ENCODE measurements at regions not wholly inside any gene's neighbourhood (a gene's known extent, or its start where the extent isn't known, plus 50 kb on each side); places are given as distances from the start of the nearest gene placed in this dataset.
"Not testable (repeated sequence)": the region's sequence is repeated elsewhere in the genome, so short reads cannot be mapped to it uniquely, and the experiment has no call there.

DNA sequence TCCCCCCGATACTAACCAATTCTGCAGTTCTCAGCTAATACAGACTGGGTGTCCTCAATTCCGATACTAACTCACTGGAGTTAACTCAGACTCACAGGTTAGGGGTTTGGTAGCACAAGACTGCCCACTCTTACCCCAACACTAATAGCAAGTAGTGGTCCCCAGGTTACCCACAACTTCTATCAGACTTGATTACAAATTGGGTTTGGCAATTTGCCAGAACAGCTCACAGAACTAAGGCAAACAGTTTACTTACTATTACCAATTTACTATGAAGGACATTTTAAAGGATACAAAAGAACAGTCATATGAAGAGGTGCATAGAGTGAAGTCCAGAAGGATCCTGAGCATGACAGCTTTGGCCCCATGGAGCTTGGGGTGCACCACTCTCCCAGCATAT, 201.8 kb upstream of the VCX start:
- no peak overlapping the region for H3K9ac ChIP-seq (ENCODE audit: low read depth in 1 of 2, low read length in 2 of 2)
- H3K9me3 ChIP-seq (ENCODE audit: control insufficient read depth in 1 of 2, low read length in 2 of 2): no peaks in the 10 kb centered on the region
- no peaks in the 10 kb centered on the region for H3K4me1 ChIP-seq (ENCODE audit: control insufficient read depth in 1 of 2, insufficient read depth in 2 of 2, low read length in 2 of 2)
- H3K27ac ChIP-seq (ENCODE audit: low read depth, low read length): no peak overlapping the region
- no peaks in the 10 kb centered on the region for H3K36me3 ChIP-seq (ENCODE audit: control insufficient read depth in 1 of 2, insufficient read depth in 2 of 2, low read length in 2 of 2)
- no peaks in the 10 kb centered on the region for H3K27me3 ChIP-seq (ENCODE audit: control insufficient read depth in 1 of 2, insufficient read depth in 2 of 2, low read length in 2 of 2)
- no peak overlapping the region for H3K4me3 ChIP-seq (ENCODE audit: low read depth in 1 of 2, low read length in 2 of 2)

DNA sequence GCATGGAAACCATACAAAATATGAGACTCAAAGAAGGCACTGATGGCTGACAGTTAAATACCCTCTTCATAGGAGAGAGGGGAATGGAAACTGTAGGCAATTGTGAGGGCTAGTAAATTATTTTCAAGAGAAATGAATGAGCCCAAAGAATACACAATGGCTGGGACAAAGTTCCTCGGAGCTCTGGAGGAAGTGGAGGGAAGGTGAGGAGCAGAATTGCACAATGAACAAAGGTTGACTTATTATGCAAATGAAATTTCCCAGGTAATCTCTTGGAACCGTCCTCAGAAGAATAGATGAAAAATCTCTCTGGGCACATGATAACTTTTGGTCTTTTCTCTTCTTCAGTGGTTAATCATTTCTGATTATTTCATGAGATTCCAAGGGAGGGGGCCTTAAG, 202.6 kb upstream of the VCX start:
- Histone ChIP-seq H3K4me3 (ENCODE audit: low read depth in 1 of 2, low read length in 2 of 2) (no peak overlapping the region), H3K9ac (ENCODE audit: low read depth in 1 of 2, low read length in 2 of 2) (no peak overlapping the region), H3K9me3 (ENCODE audit: control insufficient read depth in 1 of 2, low read length in 2 of 2) (no peaks in the 10 kb centered on the region), H3K4me1 (ENCODE audit: control insufficient read depth in 1 of 2, insufficient read depth in 2 of 2, low read length in 2 of 2) (no peaks in the 10 kb centered on the region), H3K27ac (ENCODE audit: low read depth, low read length) (no peak overlapping the region), H3K36me3 (ENCODE audit: control insufficient read depth in 1 of 2, insufficient read depth in 2 of 2, low read length in 2 of 2) (no peaks in the 10 kb centered on the region), H3K27me3 (ENCODE audit: control insufficient read depth in 1 of 2, insufficient read depth in 2 of 2, low read length in 2 of 2) (no peaks in the 10 kb centered on the region)

DNA sequence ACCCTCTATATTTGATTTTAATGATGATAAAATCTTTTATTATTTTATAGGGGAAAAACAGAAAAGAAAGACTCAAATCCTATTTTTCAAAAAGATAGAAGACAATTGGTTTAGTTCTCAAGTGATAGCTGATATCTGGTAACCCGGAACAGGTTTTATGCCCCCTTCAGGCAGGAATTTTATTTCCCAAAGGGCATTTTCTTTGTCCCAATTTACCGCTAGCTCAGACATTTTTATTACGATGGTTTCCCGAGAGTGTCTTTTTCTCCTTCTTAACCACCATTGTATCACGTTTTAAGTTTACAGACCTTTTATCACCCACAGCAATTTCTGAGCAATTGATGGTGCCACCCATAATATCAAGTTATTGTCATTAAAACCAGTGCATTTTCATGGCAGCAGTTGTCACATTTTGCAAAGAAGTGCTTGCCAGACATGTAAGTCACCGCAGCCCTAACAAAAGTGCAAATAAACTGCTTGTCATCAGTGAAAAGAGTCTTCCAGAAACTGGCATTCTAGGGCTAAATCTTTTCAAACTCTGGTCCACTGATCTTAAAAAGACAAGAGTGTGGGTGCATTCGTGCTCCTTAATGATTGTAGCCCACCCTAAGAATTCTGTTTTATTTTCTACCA, 204.8 kb upstream of the VCX start:
- H3K9ac ChIP-seq (ENCODE audit: low read depth in 1 of 2, low read length in 2 of 2): no peak overlapping the region
- no peak overlapping the region for H3K27ac ChIP-seq (ENCODE audit: low read depth, low read length)
- H3K4me3 ChIP-seq (ENCODE audit: low read depth in 1 of 2, low read length in 2 of 2): no peak overlapping the region
- no peaks in the 10 kb centered on the region for H3K9me3 ChIP-seq (ENCODE audit: control insufficient read depth in 1 of 2, low read length in 2 of 2)
- no peaks in the 10 kb centered on the region for H3K27me3 ChIP-seq (ENCODE audit: control insufficient read depth in 1 of 2, insufficient read depth in 2 of 2, low read length in 2 of 2)
- no peaks in the 10 kb centered on the region for H3K4me1 ChIP-seq (ENCODE audit: control insufficient read depth in 1 of 2, insufficient read depth in 2 of 2, low read length in 2 of 2)
- no peaks in the 10 kb centered on the region for H3K36me3 ChIP-seq (ENCODE audit: control insufficient read depth in 1 of 2, insufficient read depth in 2 of 2, low read length in 2 of 2)

DNA sequence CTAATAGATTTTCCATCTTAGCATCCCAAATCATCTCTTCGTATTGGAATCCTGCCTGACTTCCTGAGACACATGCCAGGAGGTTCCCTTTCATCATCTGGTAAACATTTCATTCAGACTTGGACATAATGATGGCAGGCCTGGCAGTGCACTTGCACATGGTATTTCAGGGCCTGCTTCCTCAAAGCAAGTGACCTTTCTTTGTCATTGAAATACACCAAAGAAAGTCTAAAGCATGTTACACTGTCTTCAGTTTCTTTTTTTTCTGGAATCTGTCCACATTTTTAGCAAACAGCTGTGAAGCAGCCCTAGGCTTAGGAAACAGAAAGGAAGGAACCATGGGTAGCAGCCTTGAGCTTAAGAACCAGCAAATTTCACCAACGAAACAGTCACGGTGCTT, 205.9 kb upstream of the VCX start:
- H3K9ac ChIP-seq (ENCODE audit: low read depth in 1 of 2, low read length in 2 of 2): no peak overlapping the region
- H3K9me3 ChIP-seq (ENCODE audit: control insufficient read depth in 1 of 2, low read length in 2 of 2): no peaks in the 10 kb centered on the region
- no peak overlapping the region for H3K27ac ChIP-seq (ENCODE audit: low read depth, low read length)
- no peaks in the 10 kb centered on the region for H3K27me3 ChIP-seq (ENCODE audit: control insufficient read depth in 1 of 2, insufficient read depth in 2 of 2, low read length in 2 of 2)
- no peaks in the 10 kb centered on the region for H3K36me3 ChIP-seq (ENCODE audit: control insufficient read depth in 1 of 2, insufficient read depth in 2 of 2, low read length in 2 of 2)
- H3K4me3 ChIP-seq (ENCODE audit: low read depth in 1 of 2, low read length in 2 of 2): no peak overlapping the region
- H3K4me1 ChIP-seq (ENCODE audit: control insufficient read depth in 1 of 2, insufficient read depth in 2 of 2, low read length in 2 of 2): no peaks in the 10 kb centered on the region

DNA sequence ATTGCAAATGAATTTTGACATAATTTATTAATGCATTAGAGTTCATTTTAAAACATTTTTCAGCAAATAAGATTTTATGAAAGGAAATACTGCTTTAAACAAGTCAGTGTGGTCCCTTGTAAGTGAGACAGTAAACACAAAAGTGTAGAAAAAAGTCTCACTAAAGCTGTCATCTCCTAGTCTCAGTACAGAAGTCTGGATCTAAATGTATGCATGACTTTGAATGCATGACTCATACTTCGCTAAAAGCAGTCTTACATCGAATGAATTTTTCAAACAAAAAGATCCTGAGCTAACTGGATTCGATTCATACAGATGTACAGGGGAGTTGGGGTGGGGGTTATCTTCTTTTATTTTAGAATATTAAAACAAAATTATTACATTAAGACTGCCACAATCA, 207.4 kb upstream of the VCX start:
- Histone ChIP-seq H3K36me3 (ENCODE audit: control insufficient read depth in 1 of 2, insufficient read depth in 2 of 2, low read length in 2 of 2) (no peaks in the 10 kb centered on the region), H3K27me3 (ENCODE audit: control insufficient read depth in 1 of 2, insufficient read depth in 2 of 2, low read length in 2 of 2) (no peaks in the 10 kb centered on the region), H3K4me3 (ENCODE audit: low read depth in 1 of 2, low read length in 2 of 2) (no peak overlapping the region), H3K9me3 (ENCODE audit: control insufficient read depth in 1 of 2, low read length in 2 of 2) (no peaks in the 10 kb centered on the region), H3K27ac (ENCODE audit: low read depth, low read length) (no peak overlapping the region), H3K9ac (ENCODE audit: low read depth in 1 of 2, low read length in 2 of 2) (no peak overlapping the region), H3K4me1 (ENCODE audit: control insufficient read depth in 1 of 2, insufficient read depth in 2 of 2, low read length in 2 of 2) (no peaks in the 10 kb centered on the region)

DNA sequence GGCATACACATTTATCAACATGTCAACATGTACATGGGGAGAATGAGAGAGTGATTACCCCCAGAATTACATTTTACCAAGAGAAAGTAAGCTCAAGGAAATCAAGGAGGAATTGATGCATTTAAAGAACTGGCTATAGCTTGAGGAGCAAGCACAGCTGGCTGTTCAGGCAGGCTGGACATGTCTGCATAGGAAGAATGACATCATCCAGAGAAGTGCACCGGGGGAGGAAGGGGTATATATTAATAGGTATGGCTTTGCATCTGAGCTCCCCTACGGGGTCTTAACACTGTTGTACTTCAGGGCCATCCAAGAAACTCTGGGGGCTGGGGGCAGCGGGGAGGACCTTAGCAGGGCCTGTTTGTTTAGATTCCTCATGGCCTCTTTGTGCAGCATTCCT, 222.4 kb upstream of the VCX start:
- no peaks in the 10 kb centered on the region for H3K27me3 ChIP-seq (ENCODE audit: control insufficient read depth in 1 of 2, insufficient read depth in 2 of 2, low read length in 2 of 2)
- no peaks in the 10 kb centered on the region for H3K36me3 ChIP-seq (ENCODE audit: control insufficient read depth in 1 of 2, insufficient read depth in 2 of 2, low read length in 2 of 2)
- no peaks in the 10 kb centered on the region for H3K9me3 ChIP-seq (ENCODE audit: control insufficient read depth in 1 of 2, low read length in 2 of 2)
- no peaks in the 10 kb centered on the region for H3K4me1 ChIP-seq (ENCODE audit: control insufficient read depth in 1 of 2, insufficient read depth in 2 of 2, low read length in 2 of 2)
- no peak overlapping the region for H3K4me3 ChIP-seq (ENCODE audit: low read depth in 1 of 2, low read length in 2 of 2)
- no peak overlapping the region for H3K9ac ChIP-seq (ENCODE audit: low read depth in 1 of 2, low read length in 2 of 2)
- H3K27ac ChIP-seq (ENCODE audit: low read depth, low read length): no peak overlapping the region

DNA sequence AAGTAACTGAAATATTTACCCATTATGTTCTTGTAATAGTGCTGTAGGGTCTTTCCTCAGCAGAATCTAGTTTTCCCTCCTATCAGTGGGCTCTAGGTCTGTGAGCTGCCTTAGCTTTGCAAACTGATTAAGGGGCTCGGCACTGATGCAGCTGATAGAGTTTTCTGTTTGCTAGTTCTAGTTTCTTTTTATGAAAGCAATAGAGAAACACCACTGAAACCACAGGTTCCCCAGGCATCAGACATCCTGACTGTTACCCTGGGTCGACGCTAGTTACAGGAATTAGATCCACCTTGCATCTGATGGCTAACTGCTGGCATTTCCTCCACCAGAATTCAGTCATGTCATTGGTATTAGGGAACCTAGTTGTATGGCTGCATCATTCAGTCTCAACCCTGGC, 225.0 kb upstream of the VCX start:
- no peaks in the 10 kb centered on the region for H3K4me1 ChIP-seq (ENCODE audit: control insufficient read depth in 1 of 2, insufficient read depth in 2 of 2, low read length in 2 of 2)
- no peak overlapping the region for H3K4me3 ChIP-seq (ENCODE audit: low read depth in 1 of 2, low read length in 2 of 2)
- no peaks in the 10 kb centered on the region for H3K27me3 ChIP-seq (ENCODE audit: control insufficient read depth in 1 of 2, insufficient read depth in 2 of 2, low read length in 2 of 2)
- no peaks in the 10 kb centered on the region for H3K9me3 ChIP-seq (ENCODE audit: control insufficient read depth in 1 of 2, low read length in 2 of 2)
- no peaks in the 10 kb centered on the region for H3K36me3 ChIP-seq (ENCODE audit: control insufficient read depth in 1 of 2, insufficient read depth in 2 of 2, low read length in 2 of 2)
- no peak overlapping the region for H3K9ac ChIP-seq (ENCODE audit: low read depth in 1 of 2, low read length in 2 of 2)
- no peak overlapping the region for H3K27ac ChIP-seq (ENCODE audit: low read depth, low read length)

DNA sequence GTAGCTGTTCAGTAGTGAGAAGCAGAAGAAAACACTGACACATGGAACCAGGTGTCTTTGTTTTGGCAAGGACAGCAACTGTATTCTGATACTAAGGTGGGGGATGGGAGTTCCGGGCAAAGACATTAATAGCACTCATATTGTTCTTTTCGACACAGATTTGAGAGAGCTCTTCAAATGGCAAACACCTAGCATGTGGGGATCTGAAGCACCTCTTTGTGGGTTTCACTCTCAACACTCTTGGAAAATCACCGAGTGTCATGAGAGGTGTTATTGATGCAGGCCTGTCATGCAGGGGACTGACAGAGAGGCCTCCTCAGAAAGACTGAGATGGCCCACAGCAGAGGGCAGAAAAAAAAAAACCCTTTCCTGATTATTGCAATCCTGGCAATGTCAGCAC, 228.4 kb upstream of the VCX start:
- Histone ChIP-seq H3K9ac (ENCODE audit: low read depth in 1 of 2, low read length in 2 of 2) (no peak overlapping the region), H3K4me1 (ENCODE audit: control insufficient read depth in 1 of 2, insufficient read depth in 2 of 2, low read length in 2 of 2) (no peaks in the 10 kb centered on the region), H3K27ac (ENCODE audit: low read depth, low read length) (no peak overlapping the region), H3K4me3 (ENCODE audit: low read depth in 1 of 2, low read length in 2 of 2) (no peak overlapping the region), H3K9me3 (ENCODE audit: control insufficient read depth in 1 of 2, low read length in 2 of 2) (no peaks in the 10 kb centered on the region), H3K27me3 (ENCODE audit: control insufficient read depth in 1 of 2, insufficient read depth in 2 of 2, low read length in 2 of 2) (no peaks in the 10 kb centered on the region), H3K36me3 (ENCODE audit: control insufficient read depth in 1 of 2, insufficient read depth in 2 of 2, low read length in 2 of 2) (no peaks in the 10 kb centered on the region)

DNA sequence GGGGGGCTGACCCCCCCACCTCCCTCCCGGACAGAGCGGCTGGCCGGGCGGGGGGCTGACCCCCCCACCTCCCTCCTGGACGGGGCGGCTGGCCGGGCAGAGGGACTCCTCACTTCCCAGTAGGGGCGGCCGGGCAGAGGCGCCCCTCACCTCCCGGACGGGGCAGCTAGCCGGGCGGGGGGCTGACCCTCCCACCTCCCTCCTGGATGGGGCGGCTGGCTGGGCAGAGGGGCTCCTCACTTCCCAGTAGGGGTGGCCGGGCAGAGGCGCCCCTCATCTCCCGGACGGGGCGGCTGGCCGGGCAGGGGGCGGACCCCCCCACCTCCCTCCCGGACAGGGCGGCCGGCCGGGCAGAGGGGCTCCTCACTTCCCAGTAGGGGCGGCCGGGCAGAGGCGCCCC, 234.3 kb upstream of the VCX start:
- H3K27ac ChIP-seq (ENCODE audit: low read depth, low read length); H3K36me3 ChIP-seq (ENCODE audit: control insufficient read depth in 1 of 2, insufficient read depth in 2 of 2, low read length in 2 of 2); H3K4me1 ChIP-seq (ENCODE audit: control insufficient read depth in 1 of 2, insufficient read depth in 2 of 2, low read length in 2 of 2); H3K27me3 ChIP-seq (ENCODE audit: control insufficient read depth in 1 of 2, insufficient read depth in 2 of 2, low read length in 2 of 2); H3K9ac ChIP-seq (ENCODE audit: low read depth in 1 of 2, low read length in 2 of 2); H3K4me3 ChIP-seq (ENCODE audit: low read depth in 1 of 2, low read length in 2 of 2); H3K9me3 ChIP-seq (ENCODE audit: control insufficient read depth in 1 of 2, low read length in 2 of 2): not testable (repeated sequence)

DNA sequence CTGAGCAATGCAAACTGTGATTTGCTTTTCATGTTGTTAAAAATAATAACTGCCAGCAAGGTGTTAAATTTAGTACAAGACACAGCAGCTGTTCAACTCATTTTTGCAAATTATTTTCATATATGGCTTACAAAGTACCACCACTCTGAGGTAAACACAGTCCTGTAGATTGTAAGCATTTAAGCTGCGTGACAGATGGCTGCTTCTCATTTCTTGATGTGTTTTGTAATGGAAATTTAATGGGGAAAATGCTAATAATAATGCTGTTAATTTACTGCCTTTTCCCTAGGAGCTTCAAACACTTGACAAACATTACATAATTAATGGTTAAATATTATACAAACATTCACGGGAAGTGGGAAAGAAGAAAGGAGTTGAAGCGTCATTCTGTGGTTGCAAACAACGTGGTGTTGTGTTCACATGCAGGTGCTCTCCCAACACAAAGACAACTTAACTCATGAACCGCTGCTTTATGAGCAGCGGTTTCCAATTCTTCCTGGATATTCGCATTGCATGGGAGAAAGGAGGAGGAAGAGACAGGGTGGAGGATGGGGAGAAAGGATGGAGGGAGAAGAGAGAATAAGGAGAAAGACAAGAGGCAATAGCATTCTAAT, 236.8 kb upstream of the VCX start:
- Histone ChIP-seq H3K27me3 (ENCODE audit: control insufficient read depth in 1 of 2, insufficient read depth in 2 of 2, low read length in 2 of 2) (no peaks in the 10 kb centered on the region), H3K4me3 (ENCODE audit: low read depth in 1 of 2, low read length in 2 of 2) (no peak overlapping the region), H3K4me1 (ENCODE audit: control insufficient read depth in 1 of 2, insufficient read depth in 2 of 2, low read length in 2 of 2) (no peaks in the 10 kb centered on the region), H3K36me3 (ENCODE audit: control insufficient read depth in 1 of 2, insufficient read depth in 2 of 2, low read length in 2 of 2) (no peaks in the 10 kb centered on the region), H3K9me3 (ENCODE audit: control insufficient read depth in 1 of 2, low read length in 2 of 2) (no peaks in the 10 kb centered on the region), H3K27ac (ENCODE audit: low read depth, low read length) (no peak overlapping the region), H3K9ac (ENCODE audit: low read depth in 1 of 2, low read length in 2 of 2) (no peak overlapping the region)

DNA sequence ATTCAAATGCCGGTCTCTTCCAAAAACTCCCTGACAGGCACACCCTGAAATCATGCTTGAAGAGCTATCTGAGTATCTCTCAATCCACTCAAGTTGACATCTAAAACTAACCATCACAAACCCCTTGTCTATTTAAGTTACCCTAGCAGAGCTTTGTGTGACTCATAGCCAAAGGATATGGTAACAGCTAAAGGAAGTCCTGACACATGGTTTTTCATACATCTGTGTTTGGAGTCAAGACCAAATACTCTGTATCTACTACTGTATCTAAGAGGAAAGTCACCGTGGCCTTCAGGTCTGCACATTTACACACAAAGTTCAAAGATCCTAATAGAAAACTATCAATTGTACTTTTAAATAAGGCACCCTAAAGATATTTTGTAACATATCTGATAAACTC, 239.6 kb upstream of the VCX start:
- H3K9me3 ChIP-seq (ENCODE audit: control insufficient read depth in 1 of 2, low read length in 2 of 2): no peaks in the 10 kb centered on the region
- H3K27me3 ChIP-seq (ENCODE audit: control insufficient read depth in 1 of 2, insufficient read depth in 2 of 2, low read length in 2 of 2): no peaks in the 10 kb centered on the region

More for the DNA sequence above, 239.6 kb upstream of the VCX start:
- no peak overlapping the region for H3K9ac ChIP-seq (ENCODE audit: low read depth in 1 of 2, low read length in 2 of 2)
- no peak overlapping the region for H3K27ac ChIP-seq (ENCODE audit: low read depth, low read length)
- H3K36me3 ChIP-seq (ENCODE audit: control insufficient read depth in 1 of 2, insufficient read depth in 2 of 2, low read length in 2 of 2): no peaks in the 10 kb centered on the region
- H3K4me1 ChIP-seq (ENCODE audit: control insufficient read depth in 1 of 2, insufficient read depth in 2 of 2, low read length in 2 of 2): no peaks in the 10 kb centered on the region
- H3K4me3 ChIP-seq (ENCODE audit: low read depth in 1 of 2, low read length in 2 of 2): no peak overlapping the region

Data from duodenal mucosa (tissue), 2 donors.